ENCODE measurements at regions not wholly inside any gene's neighbourhood (a gene's known extent, or its start where the extent isn't known, plus 50 kb on each side); places are given as distances from the start of the nearest gene placed in this dataset.

DNA sequence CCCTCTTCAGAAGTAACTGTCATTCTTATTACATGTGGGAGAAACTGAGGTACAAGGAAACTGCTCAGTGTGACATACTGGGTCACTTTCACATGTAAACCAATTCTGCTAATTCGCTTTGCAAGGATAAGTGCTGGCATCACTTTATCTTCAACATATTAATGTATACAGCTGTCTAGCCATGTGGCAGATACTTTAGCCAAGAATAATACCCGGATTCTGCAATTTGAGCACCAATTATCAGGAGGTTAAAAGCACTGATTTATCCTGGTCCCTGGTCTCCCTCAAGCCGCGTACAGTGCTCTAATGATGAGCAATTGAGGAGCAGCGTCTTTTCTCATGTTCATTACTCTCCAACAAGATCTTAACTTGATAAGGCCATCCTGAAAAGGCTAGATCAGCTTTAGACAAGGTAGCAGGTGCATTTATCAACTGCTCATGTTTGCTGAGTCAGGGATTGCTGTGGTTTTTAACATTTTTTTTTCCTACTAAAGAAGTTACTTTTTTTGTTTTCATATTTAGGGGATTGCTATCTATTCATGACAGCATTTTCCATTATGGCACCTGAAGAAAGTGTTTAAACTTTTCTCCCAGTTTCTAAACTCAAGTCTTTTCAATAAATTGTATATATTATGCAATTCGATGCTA, 1066.3 kb upstream of the MAP3K7 start:
- TF ChIP-seq, protein P1, sequence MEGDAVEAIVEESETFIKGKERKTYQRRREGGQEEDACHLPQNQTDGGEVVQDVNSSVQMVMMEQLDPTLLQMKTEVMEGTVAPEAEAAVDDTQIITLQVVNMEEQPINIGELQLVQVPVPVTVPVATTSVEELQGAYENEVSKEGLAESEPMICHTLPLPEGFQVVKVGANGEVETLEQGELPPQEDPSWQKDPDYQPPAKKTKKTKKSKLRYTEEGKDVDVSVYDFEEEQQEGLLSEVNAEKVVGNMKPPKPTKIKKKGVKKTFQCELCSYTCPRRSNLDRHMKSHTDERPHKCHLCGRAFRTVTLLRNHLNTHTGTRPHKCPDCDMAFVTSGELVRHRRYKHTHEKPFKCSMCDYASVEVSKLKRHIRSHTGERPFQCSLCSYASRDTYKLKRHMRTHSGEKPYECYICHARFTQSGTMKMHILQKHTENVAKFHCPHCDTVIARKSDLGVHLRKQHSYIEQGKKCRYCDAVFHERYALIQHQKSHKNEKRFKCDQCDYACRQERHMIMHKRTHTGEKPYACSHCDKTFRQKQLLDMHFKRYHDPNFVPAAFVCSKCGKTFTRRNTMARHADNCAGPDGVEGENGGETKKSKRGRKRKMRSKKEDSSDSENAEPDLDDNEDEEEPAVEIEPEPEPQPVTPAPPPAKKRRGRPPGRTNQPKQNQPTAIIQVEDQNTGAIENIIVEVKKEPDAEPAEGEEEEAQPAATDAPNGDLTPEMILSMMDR (conservative IDR thresholded peaks at IDR 0.05 in 1 of 2, IDR thresholded peaks at IDR 0.05 in 1 of 2; ENCODE audit: low read depth in 1 of 2, low read length in 2 of 2) = no peak
- TF ChIP-seq EZH2 (IDR thresholded peaks at IDR 0.05; ENCODE audit: low read length, missing control alignments) = no peak

Data from fibroblast of lung (primary cell).